Transverse colon (tissue), 4 donors: ENCODE measurements at regions not wholly inside any gene's neighbourhood (a gene's known extent, or its start where the extent isn't known, plus 50 kb on each side); places are given as distances from the start of the nearest gene placed in this dataset.

Experiments
- DNase-seq: peaks from one replicate; pipeline ENCODE4 v3.0.0-alpha.2; 2019
- H3K27ac ChIP-seq, 4 donors: fragments of 200-600 bp; sonication (generic); 2 replicates each; pipeline ENCODE4 v1.5.1; 2016 to 2018; ENCODE audit warnings: inconsistent platforms in 4 of 4
- H3K27me3 ChIP-seq: fragments of 200-600 bp; sonication (generic); 2 replicates; pipeline ENCODE4 v1.5.1; 2017; ENCODE audit warnings: inconsistent platforms
- H3K36me3 ChIP-seq, 4 donors: fragments of 200-600 bp; sonication (generic); 2 replicates each; pipeline ENCODE4 v1.5.1; 2017 to 2019; ENCODE audit warnings: inconsistent platforms in 4 of 4
- H3K4me1 ChIP-seq, 4 donors: fragments of 200-600 bp; sonication (generic); 2 replicates each; pipeline ENCODE4 v1.5.1; 2017 to 2020; ENCODE audit warnings: inconsistent platforms in 4 of 4
- H3K4me3 ChIP-seq, 4 donors: fragments of 200-600 bp; sonication (generic); 1 replicate in 1 of 4; 2 replicates in 3 of 4; pipeline versions ENCODE4 v1.5.1 to v1.6.1; 2017 to 2019; ENCODE audit warnings: inconsistent platforms in 4 of 4
- H3K9me3 ChIP-seq, 2 donors: fragments of 200-600 bp; sonication (generic); 2 replicates each; pipeline ENCODE4 v1.5.1; 2017 to 2019; ENCODE audit warnings: inconsistent platforms in 2 of 2
- CTCF ChIP-seq, 5 experiments: fragments of 200-600 bp in 3 of 5; fragments of 450-650 bp in 2 of 5; sonication (generic) in 3 of 5; IDR thresholded peaks; 1 replicate in 2 of 5; 2 replicates in 3 of 5; pipeline ENCODE4 v1.5.1; 2016 to 2017; ENCODE audit warnings: antibody characterized with exemption in 5 of 5, inconsistent platforms in 3 of 5, mild to moderate bottlenecking in 2 of 5, moderate library complexity in 1 of 5
- EP300 ChIP-seq: sonication (generic); formaldehyde crosslinking; IDR thresholded peaks from one replicate; pipeline ENCODE4 v1.6.1; 2017; ENCODE audit warnings: antibody characterized with exemption, low read depth
- POLR2A ChIP-seq: fragments of 450-650 bp; IDR thresholded peaks from one replicate; pipeline ENCODE4 v1.6.1; 2016; ENCODE audit warnings: antibody characterized with exemption, mild to moderate bottlenecking, moderate library complexity
- POLR2AphosphoS5 ChIP-seq, 3 donors: sonication (generic); formaldehyde crosslinking; IDR thresholded peaks; one replicate each; pipeline ENCODE4 v1.6.1; 2016; ENCODE audit warnings: antibody characterized with exemption in 3 of 3
- WGBS, 2 donors: methylation state at CpG; one replicate each; pipeline ENCODE4 v1.1.5; 2018; ENCODE audit warnings: low coverage in 1 of 2; 5-methylcytosine and 5-hydroxymethylcytosine counted together
- in situ Hi-C, 4 donors: fragments of 200-750 bp; cut with MboI; loops; one replicate each; pipeline versions ENCODE4 v1.15.0 to v1.15.1; 2017; ENCODE audit warnings: low sequenced_read_pairs in 3 of 4, low pct_ligation_motif_present in 1 of 4, low pct_unique_long_range_greater_than_20kb in 1 of 4
- intact Hi-C: fragments of 100-400 bp; cut with DNase I; formaldehyde crosslinking; loops from one replicate; pipeline ENCODE4 v1.15.1; 2023; ENCODE audit warnings: low total_unique reads

- in situ Hi-C loops: no loop called here
- 18 to 31% methylated on average over 1 of the region's 1 CpG for WGBS, 2 donors
Measured at GRCh38 chr4:152146244-152146643, 385.4 kb upstream of the GATB start.

GRCh38 chr4:152143806-152144205 is 383.0 kb upstream of the GATB start:
- Histone ChIP-seq H3K4me3 (no peak overlapping the region), H3K36me3 (no peaks in the 10 kb centered on the region), H3K27ac (no peak overlapping the region), H3K4me1 (no peaks in the 10 kb centered on the region), H3K9me3 (peaks cover 12 to 20% of the 10 kb centered on the region in 2 donors), H3K27me3 (no peaks in the 10 kb centered on the region)
- no peak for DNase-seq
- intact Hi-C loops (no loop called here), in situ Hi-C loops (no loop called here)
- no peak for TF ChIP-seq CTCF (IDR thresholded peaks at IDR 0.05)
- no peak for TF ChIP-seq POLR2AphosphoS5 (IDR thresholded peaks at IDR 0.05)
- no peak for TF ChIP-seq EP300

More at GRCh38 chr4:152146244-152146643, 385.4 kb upstream of the GATB start:
- intact Hi-C loops: no loop called here
- Histone ChIP-seq H3K9me3 (peaks cover 12 to 20% of the 10 kb centered on the region in 2 donors), H3K27ac (no peak overlapping the region), H3K27me3 (no peaks in the 10 kb centered on the region), H3K4me1 (no peaks in the 10 kb centered on the region), H3K4me3 (no peak overlapping the region), H3K36me3 (no peaks in the 10 kb centered on the region)
- no peak for DNase-seq
- TF ChIP-seq CTCF (IDR thresholded peaks at IDR 0.05) (no peak), POLR2AphosphoS5 (IDR thresholded peaks at IDR 0.05) (no peak), EP300 (no peak), POLR2A (no peak)

GRCh38 chr4:152138451-152138850 is 377.6 kb upstream of the GATB start:
- no peaks in the 10 kb centered on the region for H3K27me3 ChIP-seq
- no peaks in the 10 kb centered on the region for H3K36me3 ChIP-seq
- intact Hi-C loops: no loop called here
- no peaks in the 10 kb centered on the region for H3K9me3 ChIP-seq
- no peaks in the 10 kb centered on the region for H3K4me1 ChIP-seq
- in situ Hi-C loops: no loop called here
- DNase-seq: no peak
- TF ChIP-seq POLR2A (no peak), CTCF (IDR thresholded peaks at IDR 0.05) (no peak), POLR2AphosphoS5 (IDR thresholded peaks at IDR 0.05) (no peak), EP300 (no peak)
- H3K4me3 ChIP-seq: no peak overlapping the region
- WGBS, 2 donors: 74 to 81% methylated on average over 3 of the region's 3 CpGs
- H3K27ac ChIP-seq: no peak overlapping the region

- intact Hi-C loops: no loop called here
- Histone ChIP-seq H3K36me3 (no peaks in the 10 kb centered on the region), H3K4me1 (no peaks in the 10 kb centered on the region), H3K27ac (no peak overlapping the region), H3K4me3 (no peak overlapping the region), H3K9me3 (no peaks in the 10 kb centered on the region), H3K27me3 (no peaks in the 10 kb centered on the region)
- TF ChIP-seq EP300 (no peak), POLR2AphosphoS5 (IDR thresholded peaks at IDR 0.05) (no peak), POLR2A (no peak), CTCF (IDR thresholded peaks at IDR 0.05) (no peak)
- in situ Hi-C loops: no loop called here
- DNase-seq: no peak
Measured at GRCh38 chr4:152132776-152133175, 372.0 kb upstream of the GATB start.
